ENCODE measurements at regions not wholly inside any gene's neighbourhood (a gene's known extent, or its start where the extent isn't known, plus 50 kb on each side); places are given as distances from the start of the nearest gene placed in this dataset.

DNA sequence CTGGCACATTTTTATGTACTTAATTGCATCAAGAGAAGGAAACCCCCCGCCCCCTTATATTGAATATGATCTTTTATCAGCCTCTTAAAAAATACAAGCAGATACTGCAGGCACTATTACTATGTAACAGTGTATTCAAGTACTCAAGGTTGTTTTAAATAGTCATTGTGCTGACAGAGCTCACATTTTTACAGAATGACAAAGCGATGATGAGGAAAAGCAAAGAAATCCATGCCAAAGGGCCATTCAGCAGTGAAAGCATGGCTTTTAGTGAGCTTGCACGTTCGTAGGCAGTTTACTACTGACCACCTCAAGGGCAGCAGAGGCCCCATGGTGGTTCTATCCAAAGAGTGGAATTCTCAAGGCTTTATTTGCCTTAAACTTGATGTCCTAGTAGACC is 146.8 kb downstream of the RPS12 start:
- Histone ChIP-seq H4K20me1 (ENCODE audit: insufficient read depth, low read length) (no peaks in the 10 kb centered on the region), H3K18ac (ENCODE audit: low read depth, low read length) (no peak overlapping the region), H2BK120ac (ENCODE audit: low read depth, low read length) (no peak overlapping the region), H3K27ac (ENCODE audit: insufficient read depth, low read length) (no peak overlapping the region), H3K9me3 (ENCODE audit: control insufficient read depth, insufficient read depth, low read length) (no peaks in the 10 kb centered on the region), H3K23ac (ENCODE audit: low read depth, low read length) (no peak overlapping the region), H2BK15ac (ENCODE audit: low read depth, low read length) (no peak overlapping the region), H2AFZ (replicated peaks; ENCODE audit: low read length, poor library complexity) (no peak overlapping the region), H3K4me1 (ENCODE audit: control insufficient read depth, insufficient read depth, low read length) (peaks cover 9% of the 10 kb centered on the region), H3K4me2 (ENCODE audit: low read depth, low read length) (peak overlapping the region; percentile 16; the same call in 1 of the 2 replicates), H4K91ac (ENCODE audit: insufficient read depth, low read depth, low read length) (no peak overlapping the region), H3K79me1 (ENCODE audit: low read depth in 1 of 2, low read length in 2 of 2) (no peaks in the 10 kb centered on the region), H4K5ac (ENCODE audit: low read depth, low read length) (no peak overlapping the region), H2BK5ac (ENCODE audit: low read depth, low read length, poor library complexity, severe bottlenecking) (no peak overlapping the region), H3K56ac (ENCODE audit: extremely low read depth, insufficient read depth, low read length) (no peak overlapping the region), H3K4me3 (ENCODE audit: insufficient read depth, low read depth, low read length) (no peak overlapping the region), H3K9me1 (ENCODE audit: insufficient read depth, low read length) (0 out of 2 replicates have a peak, but pooled peaks cover 5% of the 10 kb centered on the region), H3K9ac (ENCODE audit: low read depth, low read length) (no peak overlapping the region), H3K4ac (ENCODE audit: low read depth, low read length) (no peak overlapping the region), H3K36me3 (ENCODE audit: control insufficient read depth, insufficient read depth, low read length) (no peaks in the 10 kb centered on the region), H2AK5ac (ENCODE audit: low read depth, low read length) (no peak overlapping the region), H3K14ac (replicated peaks; ENCODE audit: low read depth, low read length) (no peak overlapping the region), H4K8ac (ENCODE audit: low read depth in 2 of 2, low read length in 2 of 2) (no peak overlapping the region), H2BK20ac (ENCODE audit: low read depth, low read length) (0 out of 2 replicates have a peak overlapping the region, but pooled peaks have one; percentile 13), H3K27me3 (ENCODE audit: control insufficient read depth, insufficient read depth, low read length) (no peaks in the 10 kb centered on the region), H2AK9ac (replicated peaks; ENCODE audit: low read depth, low read length, poor library complexity) (no peak overlapping the region)
- DNase-seq, result peak; percentile 92
- dilution Hi-C loops (cut with HindIII; ENCODE audit: low sequenced_read_pairs, unreplicated experiment) (no loop called here), intact Hi-C loops (cut with micrococcal nuclease) (loop anchor here (5.0 kb wide), 1 partner anchor 221 kb away; no protein-coding TSS in a partner anchor), in situ Hi-C loops (cut with MboI; ENCODE audit: low sequenced_read_pairs) (loop anchor here (10.0 to 25.0 kb wide), 2 partner anchors 554 to 951 kb away; no protein-coding TSS in a partner anchor)
- no CpG with 5 or more reads among the region's 4 CpGs for WGBS, 2 experiments (ENCODE audit: extremely low coverage in 2 of 2, insufficient read length in 1 of 2)
- TF ChIP-seq NFE2L2 (IDR thresholded peaks at IDR 0.05; ENCODE audit: low read depth, low read length), result peak; percentile 27; the same call in 1 of the 2 replicates
- no peak for TF ChIP-seq RAD21 (IDR thresholded peaks at IDR 0.05; ENCODE audit: low read length)
- no peak for TF ChIP-seq SMC3 (IDR thresholded peaks at IDR 0.05; ENCODE audit: low read depth, low read length)
- TF ChIP-seq RCOR1 (IDR thresholded peaks at IDR 0.05; ENCODE audit: insufficient replicate concordance, low read length), result no peak
- TF ChIP-seq BHLHE40 (IDR thresholded peaks at IDR 0.05; ENCODE audit: low read depth, low read length), result peak; percentile 63
- TF ChIP-seq, protein P1, sequence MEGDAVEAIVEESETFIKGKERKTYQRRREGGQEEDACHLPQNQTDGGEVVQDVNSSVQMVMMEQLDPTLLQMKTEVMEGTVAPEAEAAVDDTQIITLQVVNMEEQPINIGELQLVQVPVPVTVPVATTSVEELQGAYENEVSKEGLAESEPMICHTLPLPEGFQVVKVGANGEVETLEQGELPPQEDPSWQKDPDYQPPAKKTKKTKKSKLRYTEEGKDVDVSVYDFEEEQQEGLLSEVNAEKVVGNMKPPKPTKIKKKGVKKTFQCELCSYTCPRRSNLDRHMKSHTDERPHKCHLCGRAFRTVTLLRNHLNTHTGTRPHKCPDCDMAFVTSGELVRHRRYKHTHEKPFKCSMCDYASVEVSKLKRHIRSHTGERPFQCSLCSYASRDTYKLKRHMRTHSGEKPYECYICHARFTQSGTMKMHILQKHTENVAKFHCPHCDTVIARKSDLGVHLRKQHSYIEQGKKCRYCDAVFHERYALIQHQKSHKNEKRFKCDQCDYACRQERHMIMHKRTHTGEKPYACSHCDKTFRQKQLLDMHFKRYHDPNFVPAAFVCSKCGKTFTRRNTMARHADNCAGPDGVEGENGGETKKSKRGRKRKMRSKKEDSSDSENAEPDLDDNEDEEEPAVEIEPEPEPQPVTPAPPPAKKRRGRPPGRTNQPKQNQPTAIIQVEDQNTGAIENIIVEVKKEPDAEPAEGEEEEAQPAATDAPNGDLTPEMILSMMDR (conservative IDR thresholded peaks at IDR 0.05; ENCODE audit: low read depth, low read length), result no peak
- no peak for TF ChIP-seq MXI1 (IDR thresholded peaks at IDR 0.05; ENCODE audit: borderline replicate concordance, low read depth, low read length)
- TF ChIP-seq CEBPB (IDR thresholded peaks at IDR 0.05; ENCODE audit: low read depth, low read length), result 0 out of 2 replicates have a peak, but pooled peaks have one; percentile 20
- TF ChIP-seq FOS (IDR thresholded peaks at IDR 0.05; ENCODE audit: low read depth, low read length), result peak; percentile 26; the same call in 1 of the 2 replicates
- TF ChIP-seq CHD1 (IDR thresholded peaks at IDR 0.05; ENCODE audit: low read depth, low read length), result no peak
- TF ChIP-seq, protein P2, sequence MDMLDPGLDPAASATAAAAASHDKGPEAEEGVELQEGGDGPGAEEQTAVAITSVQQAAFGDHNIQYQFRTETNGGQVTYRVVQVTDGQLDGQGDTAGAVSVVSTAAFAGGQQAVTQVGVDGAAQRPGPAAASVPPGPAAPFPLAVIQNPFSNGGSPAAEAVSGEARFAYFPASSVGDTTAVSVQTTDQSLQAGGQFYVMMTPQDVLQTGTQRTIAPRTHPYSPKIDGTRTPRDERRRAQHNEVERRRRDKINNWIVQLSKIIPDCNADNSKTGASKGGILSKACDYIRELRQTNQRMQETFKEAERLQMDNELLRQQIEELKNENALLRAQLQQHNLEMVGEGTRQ (IDR thresholded peaks at IDR 0.05; ENCODE audit: low read depth, low read length), result no peak
- TF ChIP-seq RFX5 (IDR thresholded peaks at IDR 0.05; ENCODE audit: low read depth, low read length), result no peak
- peak; percentile 69 for TF ChIP-seq MAFK (IDR thresholded peaks at IDR 0.05; ENCODE audit: low read depth, low read length)
- no peak for TF ChIP-seq POLR2A (IDR thresholded peaks at IDR 0.05; ENCODE audit: low read depth, low read length)
- no peak for TF ChIP-seq MAZ (IDR thresholded peaks at IDR 0.05; ENCODE audit: borderline replicate concordance, low read depth, low read length)
- TF ChIP-seq, protein P3, sequence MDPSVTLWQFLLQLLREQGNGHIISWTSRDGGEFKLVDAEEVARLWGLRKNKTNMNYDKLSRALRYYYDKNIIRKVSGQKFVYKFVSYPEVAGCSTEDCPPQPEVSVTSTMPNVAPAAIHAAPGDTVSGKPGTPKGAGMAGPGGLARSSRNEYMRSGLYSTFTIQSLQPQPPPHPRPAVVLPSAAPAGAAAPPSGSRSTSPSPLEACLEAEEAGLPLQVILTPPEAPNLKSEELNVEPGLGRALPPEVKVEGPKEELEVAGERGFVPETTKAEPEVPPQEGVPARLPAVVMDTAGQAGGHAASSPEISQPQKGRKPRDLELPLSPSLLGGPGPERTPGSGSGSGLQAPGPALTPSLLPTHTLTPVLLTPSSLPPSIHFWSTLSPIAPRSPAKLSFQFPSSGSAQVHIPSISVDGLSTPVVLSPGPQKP (IDR thresholded peaks at IDR 0.05; ENCODE audit: borderline replicate concordance, low read depth, low read length), result no peak
- peak; percentile 79 for ATAC-seq (ENCODE audit: low read depth)
- BruUV-seq (replicated peaks), result no TSS peak
- CTCF ChIA-PET, result interaction anchor here (0.8 to 1.3 kb wide), 2 partner anchors 9 to 131 kb away, joined by 3 to 10 read pairs; no protein-coding TSS in a partner anchor
- POLR2A ChIA-PET (ENCODE audit: unreplicated experiment), result no interaction called here

Data from IMR-90 (cell line).